Activated CD8-positive, alpha-beta memory T cell treated with anti-CD3 and anti-CD28 coated beads for 36 hours (primary cell): ENCODE measurements at regions not wholly inside any gene's neighbourhood (a gene's known extent, or its start where the extent isn't known, plus 50 kb on each side); places are given as distances from the start of the nearest gene placed in this dataset.

Experiments used
- CTCF ChIA-PET: fragments of 350-600 bp; sonication (Branson Sonifier 250); formaldehyde crosslinking; loops from one replicate; lab custom pipeline; 2021; ENCODE audit warnings: antibody characterized with exemption; lab: Charles Lee
- POLR2A ChIA-PET: fragments of 350-600 bp; sonication (Branson Sonifier 250); formaldehyde crosslinking; loops from one replicate; lab custom pipeline; 2021; ENCODE audit warnings: antibody characterized with exemption; lab: Charles Lee

GRCh38 chr2:5051300-5051699 lies 640.9 kb upstream of the SOX11 start:
- ChIA-PET POLR2A (no interaction called here), CTCF (no interaction called here)

- ChIA-PET CTCF (no interaction called here), POLR2A (no interaction called here)
Measured at GRCh38 chr2:5052905-5053304, 639.3 kb upstream of the SOX11 start.

- ChIA-PET POLR2A (no interaction called here), CTCF (no interaction called here)
Measured at GRCh38 chr2:5057891-5058351, 634.3 kb upstream of the SOX11 start.

GRCh38 chr2:5060956-5061355 lies 631.2 kb upstream of the SOX11 start:
- POLR2A ChIA-PET: no interaction called here
- CTCF ChIA-PET: no interaction called here

- CTCF ChIA-PET: no interaction called here
- POLR2A ChIA-PET: no interaction called here
Measured at GRCh38 chr2:5064687-5065086, 627.5 kb upstream of the SOX11 start.

GRCh38 chr2:5067816-5068215 lies 624.4 kb upstream of the SOX11 start:
- ChIA-PET CTCF (no interaction called here), POLR2A (no interaction called here)

GRCh38 chr2:5070257-5070656 lies 621.9 kb upstream of the SOX11 start:
- ChIA-PET POLR2A (no interaction called here), CTCF (no interaction called here)

GRCh38 chr2:5074733-5075132 lies 617.5 kb upstream of the SOX11 start:
- ChIA-PET POLR2A (no interaction called here), CTCF (no interaction called here)

GRCh38 chr2:5076599-5076998 lies 615.6 kb upstream of the SOX11 start:
- ChIA-PET CTCF (no interaction called here), POLR2A (no interaction called here)

- CTCF ChIA-PET: no interaction called here
Measured at GRCh38 chr2:5077479-5078089, 614.6 kb upstream of the SOX11 start.

GRCh38 chr2:5083402-5083801 lies 608.8 kb upstream of the SOX11 start:
- POLR2A ChIA-PET: no interaction called here
- CTCF ChIA-PET: no interaction called here

More at GRCh38 chr2:5077479-5078089, 614.6 kb upstream of the SOX11 start:
- POLR2A ChIA-PET: no interaction called here

- ChIA-PET POLR2A (no interaction called here), CTCF (no interaction called here)
Measured at GRCh38 chr2:5089409-5089808, 602.8 kb upstream of the SOX11 start.

- CTCF ChIA-PET: no interaction called here
- POLR2A ChIA-PET: no interaction called here
Measured at GRCh38 chr2:5093056-5093455, 599.1 kb upstream of the SOX11 start.

- POLR2A ChIA-PET: no interaction called here
Measured at GRCh38 chr2:5093518-5093917, 598.7 kb upstream of the SOX11 start.

GRCh38 chr2:5094192-5094591 lies 598.0 kb upstream of the SOX11 start:
- ChIA-PET POLR2A (no interaction called here), CTCF (no interaction called here)

More at GRCh38 chr2:5093518-5093917, 598.7 kb upstream of the SOX11 start:
- CTCF ChIA-PET: no interaction called here

- ChIA-PET POLR2A (no interaction called here), CTCF (no interaction called here)
Measured at GRCh38 chr2:5098286-5098685, 593.9 kb upstream of the SOX11 start.

- CTCF ChIA-PET: no interaction called here
- POLR2A ChIA-PET: no interaction called here
Measured at GRCh38 chr2:5102823-5103222, 589.4 kb upstream of the SOX11 start.

GRCh38 chr2:5111581-5111980 lies 580.6 kb upstream of the SOX11 start:
- ChIA-PET CTCF (no interaction called here), POLR2A (no interaction called here)

- CTCF ChIA-PET: no interaction called here
- POLR2A ChIA-PET: no interaction called here
Measured at GRCh38 chr2:5119046-5119445, 573.1 kb upstream of the SOX11 start.

GRCh38 chr2:5121121-5121520 lies 571.1 kb upstream of the SOX11 start:
- CTCF ChIA-PET: interaction anchor here (0.6 kb wide), 1 partner anchor 686 kb away, joined by 5 read pairs; no protein-coding TSS in a partner anchor
- POLR2A ChIA-PET: no interaction called here

GRCh38 chr2:5121642-5122041 lies 570.5 kb upstream of the SOX11 start:
- POLR2A ChIA-PET: no interaction called here

More at GRCh38 chr2:5121642-5122041, 570.5 kb upstream of the SOX11 start:
- CTCF ChIA-PET: interaction anchor here (0.6 kb wide), 1 partner anchor 686 kb away, joined by 5 read pairs; no protein-coding TSS in a partner anchor
